HL-60 (cell line): ENCODE measurements at regions not wholly inside any gene's neighbourhood (a gene's known extent, or its start where the extent isn't known, plus 50 kb on each side); places are given as distances from the start of the nearest gene placed in this dataset.

Experiments used
- DNase-seq, 2 experiments: peaks; one replicate each; pipeline ENCODE4 v3.0.0-alpha.2; 2010 to 2020; ENCODE audit warnings: low read depth in 1 of 2, low spot score in 1 of 2
- H3K27ac ChIP-seq: fragments of 250-450 bp; sonication (Bioruptor Pico); replicated peaks from 2 replicates; pipeline ENCODE4 v1.5.1; 2020; ENCODE audit warnings: mild to moderate bottlenecking, moderate library complexity
- H3K27me3 ChIP-seq: fragments of 250-450 bp; sonication (Bioruptor Pico); 2 replicates; pipeline ENCODE4 v1.5.1; 2021; ENCODE audit warnings: mild to moderate bottlenecking, moderate library complexity; ENCODE audit not compliant: insufficient read depth, poor library complexity, severe bottlenecking
- H3K4me3 ChIP-seq: replicated peaks from 2 replicates; pipeline ENCODE4 v1.5.1; 2011; ENCODE audit warnings: mild to moderate bottlenecking, control low read depth, low read length; ENCODE audit not compliant: insufficient read depth
- GABPA ChIP-seq: IDR thresholded peaks from 2 replicates; pipeline ENCODE4 v1.6.1; 2012; ENCODE audit warnings: low read depth
- POLR2AphosphoS5 ChIP-seq: IDR thresholded peaks from 2 replicates; pipeline ENCODE4 v1.6.1; 2012; ENCODE audit warnings: low read depth
- SPI1 ChIP-seq: IDR thresholded peaks from 2 replicates; pipeline ENCODE4 v1.6.1; 2012; ENCODE audit warnings: low read depth, mild to moderate bottlenecking, borderline replicate concordance
- TF ChIP-seq, protein P1 (sequence below): IDR thresholded peaks from 2 replicates; pipeline ENCODE4 v1.6.1; 2012; ENCODE audit warnings: low read depth; ENCODE audit not compliant: insufficient replicate concordance
- TF ChIP-seq, protein P2 (sequence below): IDR thresholded peaks from one replicate; pipeline ENCODE4 v1.5.1; 2011; ENCODE audit warnings: low read length, control low read depth, inconsistent platforms; ENCODE audit not compliant: insufficient read depth

DNA sequence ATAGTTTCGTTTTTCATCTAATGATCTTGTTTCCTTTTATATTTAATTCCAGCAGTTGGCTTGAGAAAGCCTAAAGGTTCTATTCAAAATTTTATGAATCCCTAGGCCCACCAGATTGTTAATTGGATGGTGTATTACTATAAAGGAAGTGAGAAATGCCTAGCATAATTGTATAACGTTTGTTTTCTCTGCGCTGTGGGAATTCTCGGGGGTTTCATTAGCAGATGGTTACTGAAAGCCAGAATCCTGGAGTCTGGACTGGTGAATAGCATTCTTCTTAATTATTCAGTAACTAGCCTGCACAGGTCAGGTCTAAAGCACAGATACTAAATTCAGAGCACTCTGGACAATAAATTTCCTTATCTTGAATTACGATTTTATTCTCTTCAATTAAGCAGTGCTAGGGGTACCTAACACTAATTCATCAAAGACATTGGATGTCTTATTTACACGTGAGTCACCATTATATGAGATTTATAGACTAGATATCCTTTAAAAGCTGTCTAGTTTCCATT, 459.4 kb downstream of the DTHD1 start:
- Histone ChIP-seq H3K27me3 (no peaks in the 10 kb centered on the region), H3K4me3 (no peak overlapping the region), H3K27ac (no peak overlapping the region)
- no peak for TF ChIP-seq GABPA
- TF ChIP-seq, protein P1, sequence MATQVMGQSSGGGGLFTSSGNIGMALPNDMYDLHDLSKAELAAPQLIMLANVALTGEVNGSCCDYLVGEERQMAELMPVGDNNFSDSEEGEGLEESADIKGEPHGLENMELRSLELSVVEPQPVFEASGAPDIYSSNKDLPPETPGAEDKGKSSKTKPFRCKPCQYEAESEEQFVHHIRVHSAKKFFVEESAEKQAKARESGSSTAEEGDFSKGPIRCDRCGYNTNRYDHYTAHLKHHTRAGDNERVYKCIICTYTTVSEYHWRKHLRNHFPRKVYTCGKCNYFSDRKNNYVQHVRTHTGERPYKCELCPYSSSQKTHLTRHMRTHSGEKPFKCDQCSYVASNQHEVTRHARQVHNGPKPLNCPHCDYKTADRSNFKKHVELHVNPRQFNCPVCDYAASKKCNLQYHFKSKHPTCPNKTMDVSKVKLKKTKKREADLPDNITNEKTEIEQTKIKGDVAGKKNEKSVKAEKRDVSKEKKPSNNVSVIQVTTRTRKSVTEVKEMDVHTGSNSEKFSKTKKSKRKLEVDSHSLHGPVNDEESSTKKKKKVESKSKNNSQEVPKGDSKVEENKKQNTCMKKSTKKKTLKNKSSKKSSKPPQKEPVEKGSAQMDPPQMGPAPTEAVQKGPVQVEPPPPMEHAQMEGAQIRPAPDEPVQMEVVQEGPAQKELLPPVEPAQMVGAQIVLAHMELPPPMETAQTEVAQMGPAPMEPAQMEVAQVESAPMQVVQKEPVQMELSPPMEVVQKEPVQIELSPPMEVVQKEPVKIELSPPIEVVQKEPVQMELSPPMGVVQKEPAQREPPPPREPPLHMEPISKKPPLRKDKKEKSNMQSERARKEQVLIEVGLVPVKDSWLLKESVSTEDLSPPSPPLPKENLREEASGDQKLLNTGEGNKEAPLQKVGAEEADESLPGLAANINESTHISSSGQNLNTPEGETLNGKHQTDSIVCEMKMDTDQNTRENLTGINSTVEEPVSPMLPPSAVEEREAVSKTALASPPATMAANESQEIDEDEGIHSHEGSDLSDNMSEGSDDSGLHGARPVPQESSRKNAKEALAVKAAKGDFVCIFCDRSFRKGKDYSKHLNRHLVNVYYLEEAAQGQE, result no peak
- TF ChIP-seq, protein P2, sequence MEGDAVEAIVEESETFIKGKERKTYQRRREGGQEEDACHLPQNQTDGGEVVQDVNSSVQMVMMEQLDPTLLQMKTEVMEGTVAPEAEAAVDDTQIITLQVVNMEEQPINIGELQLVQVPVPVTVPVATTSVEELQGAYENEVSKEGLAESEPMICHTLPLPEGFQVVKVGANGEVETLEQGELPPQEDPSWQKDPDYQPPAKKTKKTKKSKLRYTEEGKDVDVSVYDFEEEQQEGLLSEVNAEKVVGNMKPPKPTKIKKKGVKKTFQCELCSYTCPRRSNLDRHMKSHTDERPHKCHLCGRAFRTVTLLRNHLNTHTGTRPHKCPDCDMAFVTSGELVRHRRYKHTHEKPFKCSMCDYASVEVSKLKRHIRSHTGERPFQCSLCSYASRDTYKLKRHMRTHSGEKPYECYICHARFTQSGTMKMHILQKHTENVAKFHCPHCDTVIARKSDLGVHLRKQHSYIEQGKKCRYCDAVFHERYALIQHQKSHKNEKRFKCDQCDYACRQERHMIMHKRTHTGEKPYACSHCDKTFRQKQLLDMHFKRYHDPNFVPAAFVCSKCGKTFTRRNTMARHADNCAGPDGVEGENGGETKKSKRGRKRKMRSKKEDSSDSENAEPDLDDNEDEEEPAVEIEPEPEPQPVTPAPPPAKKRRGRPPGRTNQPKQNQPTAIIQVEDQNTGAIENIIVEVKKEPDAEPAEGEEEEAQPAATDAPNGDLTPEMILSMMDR, result no peak
- TF ChIP-seq POLR2AphosphoS5, result no peak
- no peak for TF ChIP-seq SPI1
- no peak for DNase-seq

- H3K4me3 ChIP-seq, result no peak overlapping the region
- DNase-seq, result no peak
- H3K27ac ChIP-seq, result no peak overlapping the region
- no peaks in the 10 kb centered on the region for H3K27me3 ChIP-seq
- TF ChIP-seq POLR2AphosphoS5, result no peak
- no peak for TF ChIP-seq SPI1
- TF ChIP-seq GABPA, result no peak
- TF ChIP-seq, protein P2, result no peak
- TF ChIP-seq, protein P1, result no peak
Measured at GRCh38 chr4:36747277-36748129, 466.1 kb downstream of the DTHD1 start.

DNA sequence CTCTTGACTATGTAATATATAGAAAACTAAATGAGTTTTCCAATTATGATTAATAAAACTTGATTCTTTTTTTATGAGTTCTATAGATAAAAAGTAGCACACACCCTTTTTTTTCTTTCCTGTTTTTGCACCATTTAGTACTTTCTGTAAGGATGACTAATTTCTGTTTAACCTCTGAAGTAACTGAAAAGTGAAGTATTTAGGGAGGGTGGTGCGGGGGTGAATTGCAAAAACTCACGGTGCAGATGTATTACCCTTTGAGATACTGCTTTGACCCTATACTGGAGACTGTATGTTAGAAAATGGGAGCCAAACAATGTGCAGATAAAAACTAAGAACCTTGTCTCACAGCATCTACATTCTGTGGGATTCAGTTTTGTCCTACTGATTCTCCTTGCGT, 471.6 kb downstream of the DTHD1 start:
- H3K27ac ChIP-seq, result no peak overlapping the region
- no peak for DNase-seq
- TF ChIP-seq, protein P1, result no peak
- TF ChIP-seq, protein P2, result no peak

More for the DNA sequence above, 471.6 kb downstream of the DTHD1 start:
- Histone ChIP-seq H3K27me3 (no peaks in the 10 kb centered on the region), H3K4me3 (no peak overlapping the region)
